Glutamatergic neuron (in vitro differentiated cells): ENCODE measurements at regions not wholly inside any gene's neighbourhood (a gene's known extent, or its start where the extent isn't known, plus 50 kb on each side); places are given as distances from the start of the nearest gene placed in this dataset.

Experiments used
- DNase-seq: peaks from one replicate; pipeline ENCODE4 v3.0.0; 2022
- H3K27ac Mint-ChIP-seq: one replicate; pipeline ENCODE4 v1.8.0; 2020; ENCODE audit warnings: mild to moderate bottlenecking, mixed read lengths, inconsistent platforms; ENCODE audit not compliant: unreplicated experiment
- H3K27me3 Mint-ChIP-seq: one replicate; pipeline ENCODE4 v1.8.0; 2020; ENCODE audit warnings: mild to moderate bottlenecking, moderate library complexity, mixed read lengths, inconsistent platforms; ENCODE audit not compliant: unreplicated experiment
- H3K36me3 Mint-ChIP-seq: one replicate; pipeline ENCODE4 v1.8.0; 2020; ENCODE audit warnings: mild to moderate bottlenecking, mixed read lengths, inconsistent platforms; ENCODE audit not compliant: unreplicated experiment
- H3K4me1 Mint-ChIP-seq: one replicate; pipeline ENCODE4 v1.8.0; 2020; ENCODE audit warnings: mild to moderate bottlenecking, low read depth, mixed read lengths, inconsistent platforms; ENCODE audit not compliant: unreplicated experiment
- H3K4me3 Mint-ChIP-seq: one replicate; pipeline ENCODE4 v1.8.0; 2020; ENCODE audit warnings: mild to moderate bottlenecking, mixed read lengths, inconsistent platforms; ENCODE audit not compliant: unreplicated experiment
- H3K9me3 Mint-ChIP-seq: one replicate; pipeline ENCODE4 v1.8.0; 2020; ENCODE audit warnings: mild to moderate bottlenecking, moderate library complexity, mixed read lengths, inconsistent platforms; ENCODE audit not compliant: unreplicated experiment
- TF ChIP-seq, protein P1 (sequence below): fragments of 200-600 bp; sonication (generic); IDR thresholded peaks from one replicate; pipeline ENCODE4 v1.5.0; 2021; ENCODE audit not compliant: partially characterized antibody, unreplicated experiment

DNA sequence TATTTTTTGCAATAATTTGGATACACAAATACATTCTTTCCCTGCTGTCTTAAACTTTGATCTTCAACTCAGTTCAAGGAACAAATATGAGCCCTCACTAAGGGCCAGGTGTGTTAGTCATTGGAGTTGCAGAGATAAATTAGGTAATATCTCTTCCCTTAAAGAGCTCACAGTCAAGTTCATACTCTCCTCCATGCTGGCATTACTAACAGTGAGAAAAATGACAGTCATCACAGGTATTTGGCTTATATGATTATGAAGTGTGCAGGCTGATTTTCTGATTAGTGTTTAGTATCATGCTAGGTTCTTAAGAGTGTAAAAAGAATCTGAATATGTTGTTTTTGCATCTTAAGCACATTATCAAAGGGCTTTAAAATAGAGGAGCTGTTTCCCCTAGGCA, 594.7 kb downstream of the CCER1 start:
- DNase-seq, result no peak
- H3K36me3 Mint-ChIP-seq, result no peaks in the 10 kb centered on the region
- H3K4me3 Mint-ChIP-seq, result no peak overlapping the region
- peaks cover 2% of the 10 kb centered on the region for H3K9me3 Mint-ChIP-seq
- no peak overlapping the region for H3K27ac Mint-ChIP-seq
- TF ChIP-seq, protein P1, sequence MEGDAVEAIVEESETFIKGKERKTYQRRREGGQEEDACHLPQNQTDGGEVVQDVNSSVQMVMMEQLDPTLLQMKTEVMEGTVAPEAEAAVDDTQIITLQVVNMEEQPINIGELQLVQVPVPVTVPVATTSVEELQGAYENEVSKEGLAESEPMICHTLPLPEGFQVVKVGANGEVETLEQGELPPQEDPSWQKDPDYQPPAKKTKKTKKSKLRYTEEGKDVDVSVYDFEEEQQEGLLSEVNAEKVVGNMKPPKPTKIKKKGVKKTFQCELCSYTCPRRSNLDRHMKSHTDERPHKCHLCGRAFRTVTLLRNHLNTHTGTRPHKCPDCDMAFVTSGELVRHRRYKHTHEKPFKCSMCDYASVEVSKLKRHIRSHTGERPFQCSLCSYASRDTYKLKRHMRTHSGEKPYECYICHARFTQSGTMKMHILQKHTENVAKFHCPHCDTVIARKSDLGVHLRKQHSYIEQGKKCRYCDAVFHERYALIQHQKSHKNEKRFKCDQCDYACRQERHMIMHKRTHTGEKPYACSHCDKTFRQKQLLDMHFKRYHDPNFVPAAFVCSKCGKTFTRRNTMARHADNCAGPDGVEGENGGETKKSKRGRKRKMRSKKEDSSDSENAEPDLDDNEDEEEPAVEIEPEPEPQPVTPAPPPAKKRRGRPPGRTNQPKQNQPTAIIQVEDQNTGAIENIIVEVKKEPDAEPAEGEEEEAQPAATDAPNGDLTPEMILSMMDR, result no peak
- H3K27me3 Mint-ChIP-seq, result no peaks in the 10 kb centered on the region
- no peaks in the 10 kb centered on the region for H3K4me1 Mint-ChIP-seq

DNA sequence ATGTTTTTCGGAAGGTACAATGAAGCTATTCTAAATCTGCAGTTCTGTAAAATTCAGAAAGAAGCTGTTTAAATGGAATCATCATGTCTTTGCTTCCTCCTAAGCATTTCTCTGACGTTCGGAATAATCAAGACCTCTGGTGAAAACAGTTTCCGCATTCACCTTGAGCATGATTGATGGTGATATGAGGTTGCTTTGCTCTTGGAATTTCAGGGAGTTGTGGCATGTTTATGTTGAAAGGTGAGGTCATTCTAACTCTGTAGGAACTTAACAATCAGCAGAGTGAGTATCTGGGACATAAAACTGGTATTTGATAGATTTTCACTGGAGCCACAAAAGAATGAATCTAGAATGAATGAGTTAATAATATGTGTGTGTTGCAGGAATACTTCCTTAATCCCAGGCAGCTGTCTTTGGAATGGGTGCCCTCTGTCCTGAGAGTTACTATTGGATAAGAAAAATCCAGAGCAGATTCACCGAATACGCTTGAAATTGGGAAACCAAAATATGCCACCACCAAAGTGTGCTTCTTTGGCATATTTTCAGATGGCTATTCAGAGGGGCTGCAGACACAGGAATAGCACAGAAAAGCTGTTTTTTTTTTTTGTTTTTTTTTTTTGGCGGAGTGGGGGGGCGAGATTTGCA, 599.1 kb downstream of the CCER1 start:
- no peaks in the 10 kb centered on the region for H3K4me1 Mint-ChIP-seq
- H3K4me3 Mint-ChIP-seq, result no peak overlapping the region

DNA sequence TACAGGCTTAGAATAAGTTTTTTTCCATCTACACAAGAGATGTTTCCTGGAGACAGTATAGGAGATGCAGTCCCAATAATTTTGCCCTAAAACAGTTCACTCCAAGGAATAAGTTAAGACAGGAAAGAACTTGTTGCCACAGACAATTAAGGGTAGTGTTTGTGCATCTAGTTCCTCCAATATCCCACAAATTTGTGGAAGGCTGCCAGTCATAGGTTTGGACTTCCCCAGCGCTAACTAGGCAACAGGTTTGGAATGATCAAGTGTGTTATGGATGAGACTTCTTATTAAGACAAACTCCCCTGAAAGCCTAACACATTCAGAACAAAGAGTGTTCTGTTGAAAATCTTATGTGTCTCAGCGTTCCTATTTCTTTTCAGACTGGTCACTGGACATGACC, 611.0 kb downstream of the CCER1 start:
- no peak for DNase-seq
- H3K27me3 Mint-ChIP-seq, result peaks cover 4% of the 10 kb centered on the region

More for the DNA sequence above, 599.1 kb downstream of the CCER1 start:
- H3K36me3 Mint-ChIP-seq, result no peaks in the 10 kb centered on the region
- no peak for DNase-seq
- H3K9me3 Mint-ChIP-seq, result peaks cover 2% of the 10 kb centered on the region
- TF ChIP-seq, protein P1, result no peak
- no peak overlapping the region for H3K27ac Mint-ChIP-seq
- H3K27me3 Mint-ChIP-seq, result no peaks in the 10 kb centered on the region

DNA sequence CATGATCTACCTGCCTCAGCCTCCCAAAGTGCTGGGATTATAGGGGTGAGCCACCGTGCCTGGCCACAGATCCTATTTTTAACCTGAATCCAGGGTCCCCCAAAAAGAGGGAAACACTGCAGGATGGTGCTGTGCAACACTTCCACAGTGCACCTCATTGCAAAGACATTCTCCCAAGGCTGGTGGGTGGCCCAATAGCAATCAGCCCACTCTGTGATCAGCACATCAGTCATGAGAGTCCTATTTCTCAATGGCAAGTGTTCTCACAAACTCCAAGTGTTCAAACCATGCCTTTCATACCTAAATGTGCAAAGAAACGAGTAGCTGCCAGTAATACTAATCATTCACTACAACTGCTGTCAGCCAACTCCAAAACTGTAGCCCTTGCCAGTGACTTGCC, 612.9 kb downstream of the CCER1 start:
- Mint-ChIP-seq H3K4me1 (no peaks in the 10 kb centered on the region), H3K9me3 (peaks cover 2% of the 10 kb centered on the region), H3K36me3 (no peaks in the 10 kb centered on the region), H3K27ac (no peak overlapping the region), H3K4me3 (no peak overlapping the region), H3K27me3 (peaks cover 4% of the 10 kb centered on the region)
- TF ChIP-seq, protein P1, result no peak
- no peak for DNase-seq

More for the DNA sequence above, 611.0 kb downstream of the CCER1 start:
- H3K4me1 Mint-ChIP-seq, result no peaks in the 10 kb centered on the region
- H3K36me3 Mint-ChIP-seq, result no peaks in the 10 kb centered on the region
- TF ChIP-seq, protein P1, result no peak
- no peak overlapping the region for H3K4me3 Mint-ChIP-seq
- H3K9me3 Mint-ChIP-seq, result peaks cover 2% of the 10 kb centered on the region
- no peak overlapping the region for H3K27ac Mint-ChIP-seq

DNA sequence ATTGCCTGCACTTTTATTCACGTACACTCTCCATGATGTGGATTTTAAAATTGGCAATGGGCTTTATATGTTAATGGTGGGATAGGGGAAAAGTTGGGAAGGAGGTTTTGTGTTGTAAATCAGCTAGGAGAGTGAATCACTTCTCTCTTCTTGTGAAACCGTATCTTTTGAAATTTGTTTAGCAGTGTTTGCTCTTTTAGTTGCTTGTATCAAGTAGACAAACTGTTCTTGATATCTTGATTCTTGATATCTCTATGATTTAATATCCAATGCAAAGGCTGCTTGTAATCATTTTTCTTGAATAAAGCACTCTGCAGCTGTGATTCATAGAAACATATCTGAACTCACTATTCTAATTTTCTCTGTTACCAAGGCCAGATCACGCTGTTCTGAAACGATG, 615.1 kb downstream of the CCER1 start:
- peaks cover 2% of the 10 kb centered on the region for H3K27me3 Mint-ChIP-seq
- no peaks in the 10 kb centered on the region for H3K36me3 Mint-ChIP-seq
- H3K27ac Mint-ChIP-seq, result no peak overlapping the region

More for the DNA sequence above, 615.1 kb downstream of the CCER1 start:
- H3K9me3 Mint-ChIP-seq, result peaks cover 3% of the 10 kb centered on the region
- H3K4me1 Mint-ChIP-seq, result no peaks in the 10 kb centered on the region
- TF ChIP-seq, protein P1, result no peak
- no peak overlapping the region for H3K4me3 Mint-ChIP-seq
- DNase-seq, result no peak
